Stimulated activated CD4-positive, alpha-beta T cell treated with anti-CD3 and anti-CD28 coated beads, Interleukin-1b, Interleukin-23, amount 100 ng/mL, for 48 hours (primary cell): ENCODE measurements at regions not wholly inside any gene's neighbourhood (a gene's known extent, or its start where the extent isn't known, plus 50 kb on each side); places are given as distances from the start of the nearest gene placed in this dataset.
"Not testable (repeated sequence)": the region's sequence is repeated elsewhere in the genome, so short reads cannot be mapped to it uniquely, and the experiment has no call there.

ENCODE experiments used
- DNase-seq: peaks from one replicate; pipeline ENCODE4 v3.0.0-alpha.2; 2020

GRCh38 chr7:125431349-125431748 is 501.7 kb upstream of the POT1 start:
- DNase-seq = no peak

- no peak for DNase-seq
Measured at GRCh38 chr7:125430013-125430412, 500.4 kb upstream of the POT1 start.

- DNase-seq = no peak
Measured at GRCh38 chr7:125427676-125428075, 498.1 kb upstream of the POT1 start.

GRCh38 chr7:125425506-125425905 is 495.9 kb upstream of the POT1 start:
- no peak for DNase-seq

GRCh38 chr7:125424721-125425120 is 495.1 kb upstream of the POT1 start:
- no peak for DNase-seq

- DNase-seq = no peak
Measured at GRCh38 chr7:125423458-125424155, 494.0 kb upstream of the POT1 start.

GRCh38 chr7:125421407-125421806 is 491.8 kb upstream of the POT1 start:
- not testable (repeated sequence) for DNase-seq

- DNase-seq = no peak
Measured at GRCh38 chr7:125412890-125413665, 483.5 kb upstream of the POT1 start.

GRCh38 chr7:125409921-125410320 is 480.3 kb upstream of the POT1 start:
- DNase-seq = no peak

GRCh38 chr7:125406111-125406510 is 476.5 kb upstream of the POT1 start:
- no peak for DNase-seq

GRCh38 chr7:125399408-125399807 is 469.8 kb upstream of the POT1 start:
- no peak for DNase-seq

- DNase-seq = no peak
Measured at GRCh38 chr7:125396466-125397151, 467.0 kb upstream of the POT1 start.

- no peak for DNase-seq
Measured at GRCh38 chr7:125391921-125392320, 462.3 kb upstream of the POT1 start.

- DNase-seq = no peak
Measured at GRCh38 chr7:125390981-125391380, 461.4 kb upstream of the POT1 start.

- DNase-seq = no peak
Measured at GRCh38 chr7:125386211-125386610, 456.6 kb upstream of the POT1 start.

GRCh38 chr7:125383324-125383723 is 453.7 kb upstream of the POT1 start:
- DNase-seq = no peak

GRCh38 chr7:125382401-125382800 is 452.8 kb upstream of the POT1 start:
- no peak for DNase-seq

- no peak for DNase-seq
Measured at GRCh38 chr7:125375942-125376341, 446.3 kb upstream of the POT1 start.

GRCh38 chr7:125370502-125370901 is 440.9 kb upstream of the POT1 start:
- no peak for DNase-seq

- no peak for DNase-seq
Measured at GRCh38 chr7:125363873-125364272, 434.2 kb upstream of the POT1 start.

GRCh38 chr7:125358551-125359167 is 429.0 kb upstream of the POT1 start:
- no peak for DNase-seq

GRCh38 chr7:125357676-125358455 is 428.2 kb upstream of the POT1 start:
- DNase-seq = no peak

GRCh38 chr7:125355899-125356298 is 426.3 kb upstream of the POT1 start:
- DNase-seq = no peak
